Coronary artery (tissue), 2 donors: ENCODE measurements at regions not wholly inside any gene's neighbourhood (a gene's known extent, or its start where the extent isn't known, plus 50 kb on each side); places are given as distances from the start of the nearest gene placed in this dataset.
"Not testable (repeated sequence)": the region's sequence is repeated elsewhere in the genome, so short reads cannot be mapped to it uniquely, and the experiment has no call there.

ENCODE experiments used
- DNase-seq: peaks from one replicate; pipeline ENCODE4 v3.0.0-alpha.2; 2017; ENCODE audit warnings: low spot score
- H3K27ac ChIP-seq, 2 donors: fragments of 200-600 bp; sonication (generic); one replicate each; pipeline ENCODE4 v1.5.1; 2016 to 2019
- H3K4me3 ChIP-seq: fragments of 200-600 bp; sonication (generic); 2 replicates; pipeline ENCODE4 v1.5.1; 2016; ENCODE audit warnings: mild to moderate bottlenecking, moderate library complexity
- TF ChIP-seq, protein P1 (sequence below): fragments of 200-600 bp; sonication (generic); IDR thresholded peaks from one replicate; pipeline ENCODE4 v1.5.1; 2019; ENCODE audit warnings: antibody characterized with exemption

DNA sequence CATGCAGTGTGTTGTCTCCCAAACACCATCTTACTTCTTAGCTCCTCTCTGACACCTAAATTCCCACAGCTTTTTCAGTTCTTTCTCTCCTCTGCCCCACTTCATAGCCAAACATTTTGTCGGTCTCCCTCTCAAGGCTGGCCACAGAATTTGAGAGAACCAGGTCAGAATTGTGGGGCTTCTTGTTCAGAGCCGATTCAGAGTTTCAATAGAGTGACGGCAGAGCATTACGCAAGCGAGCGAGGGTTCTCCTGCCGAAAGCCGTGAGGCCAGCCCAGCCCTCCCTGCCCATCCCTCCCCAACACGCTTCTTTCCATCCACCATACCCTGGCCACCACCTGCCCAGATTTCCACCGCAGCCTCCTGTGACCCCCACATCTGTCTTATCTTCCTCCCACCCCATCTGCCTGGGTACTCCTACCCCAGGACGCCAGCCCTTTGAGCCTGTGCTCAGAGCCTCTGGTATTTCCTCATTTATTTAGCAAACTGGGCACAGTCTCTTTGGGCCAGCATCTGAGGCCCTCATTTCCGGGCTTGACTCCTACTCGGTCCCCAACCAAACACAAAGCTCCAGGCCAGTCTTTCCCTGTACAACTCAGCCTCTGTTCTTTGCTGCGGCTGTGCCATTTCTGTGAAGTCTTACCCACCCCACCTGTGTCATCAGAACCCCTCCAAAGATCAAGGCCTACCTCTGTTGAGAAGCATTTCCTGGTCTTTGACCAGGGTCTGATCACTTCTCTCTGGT lies 70.0 kb upstream of the MAP4K4 start:
- no peak for DNase-seq
- no peak overlapping the region for H3K27ac ChIP-seq
- TF ChIP-seq, protein P1, sequence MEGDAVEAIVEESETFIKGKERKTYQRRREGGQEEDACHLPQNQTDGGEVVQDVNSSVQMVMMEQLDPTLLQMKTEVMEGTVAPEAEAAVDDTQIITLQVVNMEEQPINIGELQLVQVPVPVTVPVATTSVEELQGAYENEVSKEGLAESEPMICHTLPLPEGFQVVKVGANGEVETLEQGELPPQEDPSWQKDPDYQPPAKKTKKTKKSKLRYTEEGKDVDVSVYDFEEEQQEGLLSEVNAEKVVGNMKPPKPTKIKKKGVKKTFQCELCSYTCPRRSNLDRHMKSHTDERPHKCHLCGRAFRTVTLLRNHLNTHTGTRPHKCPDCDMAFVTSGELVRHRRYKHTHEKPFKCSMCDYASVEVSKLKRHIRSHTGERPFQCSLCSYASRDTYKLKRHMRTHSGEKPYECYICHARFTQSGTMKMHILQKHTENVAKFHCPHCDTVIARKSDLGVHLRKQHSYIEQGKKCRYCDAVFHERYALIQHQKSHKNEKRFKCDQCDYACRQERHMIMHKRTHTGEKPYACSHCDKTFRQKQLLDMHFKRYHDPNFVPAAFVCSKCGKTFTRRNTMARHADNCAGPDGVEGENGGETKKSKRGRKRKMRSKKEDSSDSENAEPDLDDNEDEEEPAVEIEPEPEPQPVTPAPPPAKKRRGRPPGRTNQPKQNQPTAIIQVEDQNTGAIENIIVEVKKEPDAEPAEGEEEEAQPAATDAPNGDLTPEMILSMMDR: no peak
- no peak overlapping the region for H3K4me3 ChIP-seq

DNA sequence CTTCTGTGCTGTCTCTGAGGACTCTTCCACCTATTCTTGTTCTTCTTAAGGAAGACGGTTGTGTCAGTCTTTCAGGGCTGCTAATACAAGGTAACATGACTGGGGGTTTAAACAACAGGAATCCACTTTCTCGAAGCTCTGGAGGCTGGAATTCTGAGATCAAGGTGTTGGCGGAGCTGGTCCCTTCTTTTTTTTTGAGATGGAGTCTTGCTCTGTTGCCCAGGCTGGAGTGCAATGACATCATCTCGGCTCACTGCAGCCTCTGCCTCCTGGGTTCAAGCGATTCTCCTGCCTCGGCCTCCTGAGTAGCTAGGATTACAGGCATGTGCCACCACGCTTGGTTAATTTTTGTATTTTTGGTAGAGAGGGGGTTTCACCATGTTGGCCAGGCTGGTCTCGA lies 71.7 kb upstream of the MAP4K4 start:
- H3K27ac ChIP-seq, DNase-seq, H3K4me3 ChIP-seq: not testable (repeated sequence)

- TF ChIP-seq, protein P1: no peak
- DNase-seq: no peak
- no peak overlapping the region for H3K4me3 ChIP-seq
- H3K27ac ChIP-seq: no peak overlapping the region
These were observed 72.1 kb upstream of the MAP4K4 start for GRCh38 chr2:101625387-101625786.

DNA sequence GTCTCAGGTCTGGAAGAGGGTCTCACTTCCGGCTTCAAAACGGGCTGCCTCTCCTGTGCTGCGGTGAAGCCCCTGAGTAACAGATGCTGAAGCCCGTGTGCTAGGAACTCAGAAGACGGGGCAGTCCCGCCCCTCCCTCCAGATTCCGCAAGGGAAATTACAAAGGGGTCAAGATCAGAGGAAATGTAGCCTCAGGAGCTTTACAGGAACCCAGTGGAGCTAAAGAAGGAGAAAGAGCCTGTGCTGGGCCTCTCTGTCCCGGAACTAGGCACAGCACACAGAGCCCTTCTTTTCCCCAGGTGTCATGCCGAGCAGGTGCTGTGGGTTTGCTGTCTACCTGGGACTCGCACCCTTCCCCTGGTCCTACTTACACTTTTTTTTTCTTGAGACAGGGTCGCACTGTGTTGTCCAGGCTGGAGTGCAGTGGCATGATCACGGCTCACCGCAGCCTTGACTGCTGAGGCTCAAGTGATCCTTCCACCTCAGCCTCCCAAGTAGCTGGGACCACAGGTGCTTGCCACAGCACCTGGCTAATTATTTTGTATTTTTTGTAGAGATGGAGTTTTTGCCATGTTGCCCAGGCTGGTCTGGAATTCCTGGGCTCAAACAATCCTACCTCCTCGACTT lies 72.7 kb upstream of the MAP4K4 start:
- Histone ChIP-seq H3K4me3 (no peak overlapping the region), H3K27ac (no peak overlapping the region)
- DNase-seq: no peak
- TF ChIP-seq, protein P1: no peak

DNA sequence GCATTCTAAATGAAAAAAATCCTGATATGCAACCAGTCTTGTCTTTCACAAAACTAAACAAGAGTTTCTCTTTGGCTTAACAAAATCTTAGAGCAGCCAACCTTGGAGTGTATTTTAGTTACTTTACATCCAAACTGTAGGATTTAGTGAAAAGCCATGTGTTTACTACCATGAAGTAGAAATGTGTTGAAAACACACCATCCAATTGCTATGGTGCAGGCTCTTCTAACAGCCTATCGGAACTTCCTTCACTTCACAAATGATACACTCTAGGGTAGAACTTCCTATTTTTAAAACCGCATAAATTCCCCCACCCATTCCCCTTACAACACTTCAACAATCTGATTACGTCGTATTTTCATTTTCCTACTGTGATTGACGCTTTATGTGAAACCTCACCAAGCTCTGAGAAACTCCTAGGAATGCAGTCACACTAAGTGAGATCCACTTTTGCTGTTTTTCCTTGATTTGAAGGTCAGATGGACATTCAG lies 74.4 kb upstream of the MAP4K4 start:
- no peak overlapping the region for H3K4me3 ChIP-seq
- DNase-seq: no peak

GRCh38 chr2:101622210-101623030 lies 75.1 kb upstream of the MAP4K4 start:
- Histone ChIP-seq H3K27ac (no peak overlapping the region), H3K4me3 (no peak overlapping the region)
- no peak for DNase-seq
- TF ChIP-seq, protein P1: no peak

More for the DNA sequence above, 74.4 kb upstream of the MAP4K4 start:
- TF ChIP-seq, protein P1: no peak
- no peak overlapping the region for H3K27ac ChIP-seq

GRCh38 chr2:101619191-101619591 lies 78.3 kb upstream of the MAP4K4 start:
- Histone ChIP-seq H3K4me3 (no peak overlapping the region), H3K27ac (no peak overlapping the region)
- DNase-seq: no peak
- TF ChIP-seq, protein P1: no peak
